Ascending aorta (tissue), 2 donors: ENCODE measurements at regions not wholly inside any gene's neighbourhood (a gene's known extent, or its start where the extent isn't known, plus 50 kb on each side); places are given as distances from the start of the nearest gene placed in this dataset.

Experiments used
- DNase-seq, 2 donors: peaks; one replicate each; pipeline ENCODE4 v3.0.0-alpha.2; 2019; ENCODE audit warnings: low spot score in 2 of 2
- H3K27ac ChIP-seq, 2 donors: fragments of 200-600 bp; sonication (generic); one replicate each; pipeline ENCODE4 v1.5.1; 2016 to 2017; ENCODE audit warnings: mild to moderate bottlenecking in 1 of 2
- H3K27me3 ChIP-seq: fragments of 200-600 bp; sonication (generic); one replicate; pipeline ENCODE4 v1.5.1; 2017
- H3K36me3 ChIP-seq, 2 donors: fragments of 200-600 bp; sonication (generic); one replicate each; pipeline ENCODE4 v1.5.1; 2016
- H3K4me1 ChIP-seq, 2 donors: fragments of 200-600 bp; sonication (generic); one replicate each; pipeline ENCODE4 v1.5.1; 2016 to 2017; ENCODE audit warnings: mild to moderate bottlenecking in 1 of 2
- H3K4me3 ChIP-seq, 2 donors: fragments of 200-600 bp; sonication (generic); one replicate each; pipeline ENCODE4 v1.5.1; 2016 to 2017; ENCODE audit warnings: mild to moderate bottlenecking in 1 of 2
- H3K9me3 ChIP-seq, 2 donors: fragments of 200-600 bp; sonication (generic); one replicate each; pipeline ENCODE4 v1.5.1; 2016
- CTCF ChIP-seq, 3 experiments: fragments of 200-600 bp in 2 of 3; fragments of 450-650 bp in 1 of 3; sonication (generic) in 2 of 3; IDR thresholded peaks; one replicate each; pipeline ENCODE4 v1.5.1; 2016 to 2019; ENCODE audit warnings: antibody characterized with exemption in 3 of 3, mild to moderate bottlenecking in 1 of 3, moderate library complexity in 1 of 3
- intact Hi-C: fragments of 100-400 bp; cut with DNase I; formaldehyde crosslinking; loops from one replicate; pipeline ENCODE4 v1.15.1; 2023

- no peak overlapping the region for H3K4me3 ChIP-seq
- H3K27ac ChIP-seq: no peak overlapping the region
- no peaks in the 10 kb centered on the region for H3K36me3 ChIP-seq
- intact Hi-C loops: no loop called here
- H3K9me3 ChIP-seq: no peaks in the 10 kb centered on the region
- TF ChIP-seq CTCF (IDR thresholded peaks at IDR 0.05): no peak
- H3K4me1 ChIP-seq: no peaks in the 10 kb centered on the region
- DNase-seq: no peak
- no peaks in the 10 kb centered on the region for H3K27me3 ChIP-seq
Observed at GRCh38 chr10:43980715-43981114, 332.0 kb upstream of the ZNF32 start.

GRCh38 chr10:43980313-43980712 lies 331.6 kb upstream of the ZNF32 start:
- Histone ChIP-seq H3K4me3 (no peak overlapping the region), H3K27ac (no peak overlapping the region), H3K36me3 (no peaks in the 10 kb centered on the region), H3K4me1 (no peaks in the 10 kb centered on the region), H3K27me3 (no peaks in the 10 kb centered on the region), H3K9me3 (no peaks in the 10 kb centered on the region)
- intact Hi-C loops: no loop called here
- no peak for TF ChIP-seq CTCF (IDR thresholded peaks at IDR 0.05)
- no peak for DNase-seq

DNA sequence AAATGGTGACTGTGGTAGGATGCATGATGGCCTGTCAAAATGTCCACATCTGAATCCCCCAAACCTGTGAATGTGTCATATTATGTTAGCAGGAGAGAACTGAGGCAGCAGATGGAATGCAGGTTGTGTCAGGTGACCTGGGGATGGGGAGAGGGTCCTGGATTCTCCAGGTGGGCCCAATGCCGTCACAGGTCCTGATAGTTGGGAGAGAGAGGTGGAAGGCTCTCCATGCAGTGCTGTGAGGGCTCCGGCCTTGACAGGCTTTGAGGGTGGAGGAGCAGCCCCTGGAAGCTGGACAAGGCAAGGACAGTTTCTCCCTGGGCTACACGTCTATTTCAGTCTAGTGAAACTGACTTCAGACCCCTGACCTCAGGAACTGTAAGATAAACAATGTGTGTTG lies 330.9 kb upstream of the ZNF32 start:
- H3K4me1 ChIP-seq: no peaks in the 10 kb centered on the region
- DNase-seq: no peak
- H3K27ac ChIP-seq: no peak overlapping the region
- H3K36me3 ChIP-seq: no peaks in the 10 kb centered on the region
- intact Hi-C loops: no loop called here
- no peaks in the 10 kb centered on the region for H3K27me3 ChIP-seq
- no peaks in the 10 kb centered on the region for H3K9me3 ChIP-seq
- H3K4me3 ChIP-seq: no peak overlapping the region
- TF ChIP-seq CTCF (IDR thresholded peaks at IDR 0.05): no peak

DNA sequence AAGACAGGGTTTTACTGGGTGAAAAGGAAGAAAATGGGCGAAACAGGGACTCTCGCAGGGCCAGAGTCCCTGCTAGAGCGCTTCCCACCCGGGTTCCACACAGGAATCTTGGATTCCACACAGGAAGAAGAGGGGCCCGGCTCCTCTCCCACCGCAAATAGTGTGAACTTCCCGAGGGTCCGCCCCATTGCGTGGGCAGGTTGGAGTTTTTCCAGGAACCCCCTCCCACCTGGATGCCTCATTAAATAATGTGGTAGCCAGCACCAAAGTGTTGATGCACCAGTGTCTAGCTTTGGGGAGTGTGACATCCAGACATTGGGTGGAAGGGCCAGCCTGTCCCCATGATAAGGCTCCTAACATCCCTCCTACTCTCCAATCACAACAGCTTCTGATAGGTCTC lies 330.3 kb upstream of the ZNF32 start:
- no peak for DNase-seq
- Histone ChIP-seq H3K9me3 (no peaks in the 10 kb centered on the region), H3K36me3 (no peaks in the 10 kb centered on the region), H3K4me3 (no peak overlapping the region), H3K27ac (no peak overlapping the region), H3K4me1 (no peaks in the 10 kb centered on the region), H3K27me3 (no peaks in the 10 kb centered on the region)
- intact Hi-C loops: no loop called here
- TF ChIP-seq CTCF (IDR thresholded peaks at IDR 0.05): no peak

DNA sequence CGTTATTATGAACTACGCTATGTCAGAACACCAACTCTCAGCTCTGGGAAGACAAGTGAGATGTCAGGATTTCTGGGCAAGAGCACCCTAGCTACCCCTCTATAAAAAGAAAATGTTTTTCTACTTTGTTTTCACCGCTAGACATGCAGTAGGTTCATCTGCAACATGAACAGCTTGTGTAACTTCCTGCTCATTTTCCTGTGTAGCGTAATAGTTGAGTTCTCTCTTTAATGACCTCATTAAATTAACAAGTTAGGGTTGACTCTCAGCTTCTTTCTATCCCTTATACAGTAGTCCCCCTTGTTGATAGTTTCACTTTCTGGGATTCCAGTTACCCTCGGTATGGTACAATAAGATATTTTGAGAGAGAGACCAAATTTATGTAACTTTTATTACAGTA lies 329.4 kb upstream of the ZNF32 start:
- no peak for TF ChIP-seq CTCF (IDR thresholded peaks at IDR 0.05)

GRCh38 chr10:43976292-43976691 lies 327.6 kb upstream of the ZNF32 start:
- TF ChIP-seq CTCF (IDR thresholded peaks at IDR 0.05): no peak
- H3K4me3 ChIP-seq: no peak overlapping the region
- H3K36me3 ChIP-seq: no peaks in the 10 kb centered on the region
- no peaks in the 10 kb centered on the region for H3K9me3 ChIP-seq
- no peak for DNase-seq
- H3K27me3 ChIP-seq: no peaks in the 10 kb centered on the region
- H3K27ac ChIP-seq: no peak overlapping the region
- intact Hi-C loops: no loop called here
- H3K4me1 ChIP-seq: no peaks in the 10 kb centered on the region

More for the DNA sequence above, 329.4 kb upstream of the ZNF32 start:
- Histone ChIP-seq H3K4me3 (no peak overlapping the region), H3K36me3 (no peaks in the 10 kb centered on the region), H3K4me1 (no peaks in the 10 kb centered on the region), H3K9me3 (no peaks in the 10 kb centered on the region), H3K27ac (no peak overlapping the region), H3K27me3 (no peaks in the 10 kb centered on the region)
- no peak for DNase-seq
- intact Hi-C loops: no loop called here
